VCaP (cell line): ENCODE measurements at regions not wholly inside any gene's neighbourhood (a gene's known extent, or its start where the extent isn't known, plus 50 kb on each side); places are given as distances from the start of the nearest gene placed in this dataset.
"Not testable (repeated sequence)": the region's sequence is repeated elsewhere in the genome, so short reads cannot be mapped to it uniquely, and the experiment has no call there.

Experiments
- H3K27ac ChIP-seq: fragments of 450-650 bp; 2 replicates; pipeline ENCODE4 v1.5.1; 2017
- CTCF ChIP-seq: fragments of 450-650 bp; conservative IDR thresholded peaks from 2 replicates; pipeline ENCODE4 v1.5.1; 2017; ENCODE audit warnings: mild to moderate bottlenecking, moderate library complexity

- no peak overlapping the region for H3K27ac ChIP-seq
Measured at GRCh38 chr1:178650934-178651511, 74.0 kb upstream of the RALGPS2 start.

GRCh38 chr1:178651742-178652141, 73.3 kb upstream of the RALGPS2 start:
- TF ChIP-seq CTCF, result no peak
- no peak overlapping the region for H3K27ac ChIP-seq

More at GRCh38 chr1:178650934-178651511, 74.0 kb upstream of the RALGPS2 start:
- TF ChIP-seq CTCF, result no peak

GRCh38 chr1:178652506-178653490, 72.2 kb upstream of the RALGPS2 start:
- no peak overlapping the region for H3K27ac ChIP-seq
- TF ChIP-seq CTCF, result no peak

GRCh38 chr1:178659789-178660208, 65.2 kb upstream of the RALGPS2 start:
- H3K27ac ChIP-seq, result no peak overlapping the region
- TF ChIP-seq CTCF, result no peak

- TF ChIP-seq CTCF, result no peak
- H3K27ac ChIP-seq, result no peak overlapping the region
Measured at GRCh38 chr1:178660461-178660860, 64.6 kb upstream of the RALGPS2 start.

- H3K27ac ChIP-seq, result no peak overlapping the region
- no peak for TF ChIP-seq CTCF
Measured at GRCh38 chr1:178664278-178664677, 60.8 kb upstream of the RALGPS2 start.

- no peak for TF ChIP-seq CTCF
- no peak overlapping the region for H3K27ac ChIP-seq
Measured at GRCh38 chr1:178665579-178665978, 59.5 kb upstream of the RALGPS2 start.

- not testable (repeated sequence) for H3K27ac ChIP-seq
Measured at GRCh38 chr1:178666891-178667290, 58.2 kb upstream of the RALGPS2 start.
